Keratinocyte (primary cell): ENCODE measurements at regions not wholly inside any gene's neighbourhood (a gene's known extent, or its start where the extent isn't known, plus 50 kb on each side); places are given as distances from the start of the nearest gene placed in this dataset.

Source experiments
- DNase-seq: peaks from one replicate; pipeline ENCODE4 v3.0.0-alpha.2; 2011; ENCODE audit warnings: low read depth, missing footprints, low spot score
- FAIRE-seq: peaks from 2 replicates; lab custom pipeline; 2011; peaks lifted over from hg19 to GRCh38; lab: Jason Lieb, UNC
- H2AFZ ChIP-seq: 2 replicates; pipeline ENCODE4 v1.6.0; 2012; ENCODE audit warnings: low read length, control low read depth, inconsistent platforms; ENCODE audit not compliant: control insufficient read depth
- H3K27ac ChIP-seq: 2 replicates; pipeline ENCODE4 v1.5.1; 2011; ENCODE audit warnings: low read length; ENCODE audit not compliant: control insufficient read depth, insufficient read depth
- H3K27me3 ChIP-seq: 3 replicates; pipeline ENCODE4 v1.6.0; 2011; ENCODE audit warnings: low read length; ENCODE audit not compliant: control insufficient read depth, insufficient read depth; ENCODE audit errors: extremely low read depth
- H3K36me3 ChIP-seq, 2 experiments: 2 replicates in 1 of 2; 3 replicates in 1 of 2; pipeline ENCODE4 v1.5.1; 2011; ENCODE audit warnings: low read length in 2 of 2, mild to moderate bottlenecking in 1 of 2; ENCODE audit not compliant: control insufficient read depth in 2 of 2, insufficient read depth in 2 of 2; ENCODE audit errors: extremely low read depth in 1 of 2
- H3K4me1 ChIP-seq: 3 replicates; pipeline ENCODE4 v1.5.1; 2011; ENCODE audit warnings: low read length; ENCODE audit not compliant: control insufficient read depth, insufficient read depth; ENCODE audit errors: extremely low read depth
- H3K4me2 ChIP-seq: 3 replicates; pipeline ENCODE4 v1.6.0; 2011; ENCODE audit warnings: low read depth, low read length; ENCODE audit not compliant: control insufficient read depth, insufficient read depth; ENCODE audit errors: extremely low read depth
- H3K4me3 ChIP-seq, 3 experiments: fragments of 200-600 bp in 1 of 3; sonication (generic) in 1 of 3; 2 replicates in 2 of 3; 3 replicates in 1 of 3; pipeline ENCODE4 v1.5.1; 2011 to 2016; ENCODE audit warnings: low read length in 3 of 3, mild to moderate bottlenecking in 3 of 3, control low read depth in 2 of 3, inconsistent platforms in 1 of 3, low read depth in 1 of 3, mixed read lengths in 1 of 3, mixed run types in 1 of 3, moderate library complexity in 1 of 3; ENCODE audit not compliant: control insufficient read depth in 2 of 3, insufficient read depth in 2 of 3; ENCODE audit errors: extremely low read depth in 1 of 3
- H3K79me2 ChIP-seq: 2 replicates; pipeline ENCODE4 v1.6.0; 2012; ENCODE audit warnings: low read length; ENCODE audit not compliant: control insufficient read depth, insufficient read depth
- H3K9ac ChIP-seq: 3 replicates; pipeline ENCODE4 v1.6.0; 2011; ENCODE audit warnings: low read length; ENCODE audit not compliant: control insufficient read depth, insufficient read depth; ENCODE audit errors: extremely low read depth
- H3K9me1 ChIP-seq: 3 replicates; pipeline ENCODE4 v1.6.0; 2011; ENCODE audit warnings: low read length; ENCODE audit not compliant: control insufficient read depth, insufficient read depth; ENCODE audit errors: extremely low read depth
- H3K9me3 ChIP-seq: 2 replicates; pipeline ENCODE4 v1.5.1; 2012; ENCODE audit warnings: low read depth, low read length; ENCODE audit not compliant: control insufficient read depth
- H4K20me1 ChIP-seq: 3 replicates; pipeline ENCODE4 v1.6.0; 2011; ENCODE audit warnings: low read length; ENCODE audit not compliant: control insufficient read depth, insufficient read depth; ENCODE audit errors: extremely low read depth
- CTCF ChIP-seq, 3 experiments: IDR thresholded peaks in 1 of 3; conservative IDR thresholded peaks in 1 of 3; optimal IDR thresholded peaks in 1 of 3; 2 replicates in 2 of 3; 3 replicates in 1 of 3; pipeline versions ENCODE3 to v1.5.1; 2011; ENCODE audit warnings: low read length in 3 of 3, mild to moderate bottlenecking in 3 of 3, moderate library complexity in 2 of 3, control low read depth in 1 of 3, inconsistent platforms in 1 of 3; ENCODE audit not compliant: insufficient read depth in 2 of 3; ENCODE audit errors: extremely low read depth in 1 of 3
- EZH2 ChIP-seq: IDR thresholded peaks from one replicate; pipeline ENCODE4 v1.6.1; 2012; ENCODE audit warnings: inconsistent platforms, mild to moderate bottlenecking, low read length, moderate library complexity
- dilution Hi-C: fragments of 300-500 bp; cut with MboI; formaldehyde crosslinking; loops from one replicate; pipeline ENCODE4 v1.7.0; 2020; ENCODE audit warnings: low sequenced_read_pairs; ENCODE audit not compliant: extremely low pct_ligation_motif_present

- Histone ChIP-seq H3K4me3 (no peak overlapping the region), H3K79me2 (no peaks in the 10 kb centered on the region), H3K9ac (no peak overlapping the region), H3K9me1 (no peaks in the 10 kb centered on the region), H3K27me3 (no peaks in the 10 kb centered on the region), H3K4me1 (no peaks in the 10 kb centered on the region), H3K4me2 (no peak overlapping the region), H3K27ac (no peak overlapping the region), H3K36me3 (no peaks in the 10 kb centered on the region), H2AFZ (no peak overlapping the region), H4K20me1 (no peaks in the 10 kb centered on the region), H3K9me3 (no peaks in the 10 kb centered on the region)
- FAIRE-seq: no peak
- TF ChIP-seq CTCF (optimal IDR thresholded peaks at IDR 0.05 in 1 of 3, IDR thresholded peaks at IDR 0.05 in 1 of 3, conservative IDR thresholded peaks at IDR 0.05 in 1 of 3; ENCODE audit: extremely low read depth in 1 of 3, insufficient read depth in 2 of 3, low read length in 3 of 3) (no peak), EZH2 (no peak)
- dilution Hi-C loops: no loop called here
- no peak for DNase-seq
Observed at GRCh38 chr13:38093425-38093824, 223.9 kb upstream of the TRPC4 start.

GRCh38 chr13:38090913-38091312 lies 221.3 kb upstream of the TRPC4 start:
- Histone ChIP-seq H2AFZ (no peak overlapping the region), H3K4me2 (no peak overlapping the region), H3K9ac (no peak overlapping the region), H3K4me1 (no peaks in the 10 kb centered on the region), H3K27ac (no peak overlapping the region), H3K27me3 (no peaks in the 10 kb centered on the region), H4K20me1 (no peaks in the 10 kb centered on the region), H3K9me1 (no peaks in the 10 kb centered on the region), H3K4me3 (no peak overlapping the region), H3K79me2 (no peaks in the 10 kb centered on the region), H3K36me3 (no peaks in the 10 kb centered on the region), H3K9me3 (peaks cover 3% of the 10 kb centered on the region)
- dilution Hi-C loops: no loop called here
- no peak for TF ChIP-seq CTCF (optimal IDR thresholded peaks at IDR 0.05 in 1 of 3, IDR thresholded peaks at IDR 0.05 in 1 of 3, conservative IDR thresholded peaks at IDR 0.05 in 1 of 3; ENCODE audit: extremely low read depth in 1 of 3, insufficient read depth in 2 of 3, low read length in 3 of 3)
- no peak for TF ChIP-seq EZH2
- DNase-seq (no peak), FAIRE-seq (no peak)
